CD4-positive, alpha-beta T cell treated with Interleukin-6 for 4 hours (primary cell): ENCODE measurements at regions not wholly inside any gene's neighbourhood (a gene's known extent, or its start where the extent isn't known, plus 50 kb on each side); places are given as distances from the start of the nearest gene placed in this dataset.

Experiments
- DNase-seq: peaks from one replicate; pipeline ENCODE4 v3.0.0-alpha.2; 2020; ENCODE audit warnings: mixed read lengths

- no peak for DNase-seq
These were observed 51.1 kb upstream of the LYZL1 start for GRCh38 chr10:29237786-29238185.

GRCh38 chr10:29238523-29239135 lies 50.2 kb upstream of the LYZL1 start:
- DNase-seq = no peak
